ENCODE measurements at regions not wholly inside any gene's neighbourhood (a gene's known extent, or its start where the extent isn't known, plus 50 kb on each side); places are given as distances from the start of the nearest gene placed in this dataset.

DNA sequence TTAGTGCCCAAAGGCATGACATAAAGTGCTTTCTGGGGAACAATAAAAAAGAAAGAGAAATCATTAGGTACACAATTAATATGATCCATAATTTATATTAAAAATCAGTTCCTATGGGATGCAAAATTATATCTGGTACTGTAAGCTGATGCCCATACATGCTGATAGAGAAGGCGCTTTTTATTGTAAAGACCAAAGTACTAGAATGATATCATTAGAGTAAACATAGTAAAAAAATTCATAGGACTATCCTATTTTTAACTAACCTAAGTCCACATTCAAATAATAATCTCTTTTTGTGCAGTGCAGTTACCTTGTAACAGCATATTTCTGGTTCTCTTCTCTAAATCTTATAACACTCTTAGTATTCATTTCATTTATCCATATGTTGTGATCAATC, 252.2 kb downstream of the ASXL3 start:
- Mint-ChIP-seq H3K36me3 (peaks cover 10% of the 10 kb centered on the region), H3K27ac (no peak overlapping the region)

DNA sequence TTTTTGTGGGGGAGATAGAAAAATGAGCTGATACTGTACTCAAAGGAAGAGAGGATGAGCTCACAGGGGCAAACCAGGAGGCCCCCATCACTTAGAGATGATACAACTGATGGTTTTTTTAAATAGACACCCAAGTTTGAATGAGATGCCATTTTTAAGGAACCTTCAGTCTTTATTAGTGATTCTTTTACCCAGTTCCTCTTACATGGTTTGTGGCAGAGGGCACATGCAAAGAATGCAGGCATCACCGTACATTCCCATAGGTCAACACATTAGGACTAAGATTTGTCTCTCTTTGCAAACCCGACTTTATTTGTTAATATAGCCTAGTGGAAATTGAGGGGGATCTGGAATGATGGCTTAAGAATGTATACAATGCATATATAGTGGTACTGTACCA, 250.9 kb downstream of the ASXL3 start:
- Mint-ChIP-seq H3K27ac (no peak overlapping the region), H3K27me3 (ENCODE audit: low read depth) (no peaks in the 10 kb centered on the region), H3K4me1 (peaks cover 8% of the 10 kb centered on the region), H3K36me3 (peaks cover 10% of the 10 kb centered on the region), H3K9me3 (peaks cover 11% of the 10 kb centered on the region), H3K4me3 (no peak overlapping the region)
- no peak for DNase-seq (ENCODE audit: low spot score)
- ATAC-seq, result no peak
- TF ChIP-seq GABPB1 (CRISPR knock-in tag; IDR thresholded peaks at IDR 0.05) (no peak), ZNF219 (CRISPR knock-in tag; IDR thresholded peaks at IDR 0.05; ENCODE audit: borderline replicate concordance) (no peak), JUN (CRISPR knock-in tag; IDR thresholded peaks at IDR 0.05) (no peak), NFYB (CRISPR knock-in tag; conservative IDR thresholded peaks at IDR 0.05; ENCODE audit: low read depth) (no peak)
- TF ChIP-seq, protein P1, sequence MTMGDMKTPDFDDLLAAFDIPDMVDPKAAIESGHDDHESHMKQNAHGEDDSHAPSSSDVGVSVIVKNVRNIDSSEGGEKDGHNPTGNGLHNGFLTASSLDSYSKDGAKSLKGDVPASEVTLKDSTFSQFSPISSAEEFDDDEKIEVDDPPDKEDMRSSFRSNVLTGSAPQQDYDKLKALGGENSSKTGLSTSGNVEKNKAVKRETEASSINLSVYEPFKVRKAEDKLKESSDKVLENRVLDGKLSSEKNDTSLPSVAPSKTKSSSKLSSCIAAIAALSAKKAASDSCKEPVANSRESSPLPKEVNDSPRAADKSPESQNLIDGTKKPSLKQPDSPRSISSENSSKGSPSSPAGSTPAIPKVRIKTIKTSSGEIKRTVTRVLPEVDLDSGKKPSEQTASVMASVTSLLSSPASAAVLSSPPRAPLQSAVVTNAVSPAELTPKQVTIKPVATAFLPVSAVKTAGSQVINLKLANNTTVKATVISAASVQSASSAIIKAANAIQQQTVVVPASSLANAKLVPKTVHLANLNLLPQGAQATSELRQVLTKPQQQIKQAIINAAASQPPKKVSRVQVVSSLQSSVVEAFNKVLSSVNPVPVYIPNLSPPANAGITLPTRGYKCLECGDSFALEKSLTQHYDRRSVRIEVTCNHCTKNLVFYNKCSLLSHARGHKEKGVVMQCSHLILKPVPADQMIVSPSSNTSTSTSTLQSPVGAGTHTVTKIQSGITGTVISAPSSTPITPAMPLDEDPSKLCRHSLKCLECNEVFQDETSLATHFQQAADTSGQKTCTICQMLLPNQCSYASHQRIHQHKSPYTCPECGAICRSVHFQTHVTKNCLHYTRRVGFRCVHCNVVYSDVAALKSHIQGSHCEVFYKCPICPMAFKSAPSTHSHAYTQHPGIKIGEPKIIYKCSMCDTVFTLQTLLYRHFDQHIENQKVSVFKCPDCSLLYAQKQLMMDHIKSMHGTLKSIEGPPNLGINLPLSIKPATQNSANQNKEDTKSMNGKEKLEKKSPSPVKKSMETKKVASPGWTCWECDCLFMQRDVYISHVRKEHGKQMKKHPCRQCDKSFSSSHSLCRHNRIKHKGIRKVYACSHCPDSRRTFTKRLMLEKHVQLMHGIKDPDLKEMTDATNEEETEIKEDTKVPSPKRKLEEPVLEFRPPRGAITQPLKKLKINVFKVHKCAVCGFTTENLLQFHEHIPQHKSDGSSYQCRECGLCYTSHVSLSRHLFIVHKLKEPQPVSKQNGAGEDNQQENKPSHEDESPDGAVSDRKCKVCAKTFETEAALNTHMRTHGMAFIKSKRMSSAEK (CRISPR knock-in tag; IDR thresholded peaks at IDR 0.05; ENCODE audit: borderline replicate concordance), result no peak
- ChIA-PET CTCF (interaction anchor here (0.6 kb wide), 1 partner anchor 396 kb away, joined by 3 read pairs; the partner anchor contains the start of gene NOL4), POLR2A (no interaction called here)

More for the DNA sequence above, 252.2 kb downstream of the ASXL3 start:
- H3K4me1 Mint-ChIP-seq, result peaks cover 19% of the 10 kb centered on the region
- H3K9me3 Mint-ChIP-seq, result peaks cover 11% of the 10 kb centered on the region
- H3K27me3 Mint-ChIP-seq (ENCODE audit: low read depth), result no peaks in the 10 kb centered on the region
- no peak overlapping the region for H3K4me3 Mint-ChIP-seq
- DNase-seq (ENCODE audit: low spot score) (no peak), ATAC-seq (no peak)
- TF ChIP-seq, protein P2, sequence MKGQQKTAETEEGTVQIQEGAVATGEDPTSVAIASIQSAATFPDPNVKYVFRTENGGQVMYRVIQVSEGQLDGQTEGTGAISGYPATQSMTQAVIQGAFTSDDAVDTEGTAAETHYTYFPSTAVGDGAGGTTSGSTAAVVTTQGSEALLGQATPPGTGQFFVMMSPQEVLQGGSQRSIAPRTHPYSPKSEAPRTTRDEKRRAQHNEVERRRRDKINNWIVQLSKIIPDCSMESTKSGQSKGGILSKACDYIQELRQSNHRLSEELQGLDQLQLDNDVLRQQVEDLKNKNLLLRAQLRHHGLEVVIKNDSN (CRISPR knock-in tag; IDR thresholded peaks at IDR 0.05), result no peak
- no peak for TF ChIP-seq FOXK1 (CRISPR knock-in tag; IDR thresholded peaks at IDR 0.05)
- TF ChIP-seq CREM (CRISPR knock-in tag; IDR thresholded peaks at IDR 0.05), result no peak
- TF ChIP-seq RORB (CRISPR knock-in tag; IDR thresholded peaks at IDR 0.05), result no peak
- TF ChIP-seq, protein P3, sequence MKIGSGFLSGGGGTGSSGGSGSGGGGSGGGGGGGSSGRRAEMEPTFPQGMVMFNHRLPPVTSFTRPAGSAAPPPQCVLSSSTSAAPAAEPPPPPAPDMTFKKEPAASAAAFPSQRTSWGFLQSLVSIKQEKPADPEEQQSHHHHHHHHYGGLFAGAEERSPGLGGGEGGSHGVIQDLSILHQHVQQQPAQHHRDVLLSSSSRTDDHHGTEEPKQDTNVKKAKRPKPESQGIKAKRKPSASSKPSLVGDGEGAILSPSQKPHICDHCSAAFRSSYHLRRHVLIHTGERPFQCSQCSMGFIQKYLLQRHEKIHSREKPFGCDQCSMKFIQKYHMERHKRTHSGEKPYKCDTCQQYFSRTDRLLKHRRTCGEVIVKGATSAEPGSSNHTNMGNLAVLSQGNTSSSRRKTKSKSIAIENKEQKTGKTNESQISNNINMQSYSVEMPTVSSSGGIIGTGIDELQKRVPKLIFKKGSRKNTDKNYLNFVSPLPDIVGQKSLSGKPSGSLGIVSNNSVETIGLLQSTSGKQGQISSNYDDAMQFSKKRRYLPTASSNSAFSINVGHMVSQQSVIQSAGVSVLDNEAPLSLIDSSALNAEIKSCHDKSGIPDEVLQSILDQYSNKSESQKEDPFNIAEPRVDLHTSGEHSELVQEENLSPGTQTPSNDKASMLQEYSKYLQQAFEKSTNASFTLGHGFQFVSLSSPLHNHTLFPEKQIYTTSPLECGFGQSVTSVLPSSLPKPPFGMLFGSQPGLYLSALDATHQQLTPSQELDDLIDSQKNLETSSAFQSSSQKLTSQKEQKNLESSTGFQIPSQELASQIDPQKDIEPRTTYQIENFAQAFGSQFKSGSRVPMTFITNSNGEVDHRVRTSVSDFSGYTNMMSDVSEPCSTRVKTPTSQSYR (CRISPR knock-in tag; IDR thresholded peaks at IDR 0.05), result no peak
- TF ChIP-seq ELF4 (CRISPR knock-in tag; IDR thresholded peaks at IDR 0.05; ENCODE audit: low read depth), result no peak
- no peak for TF ChIP-seq JUN (CRISPR knock-in tag; IDR thresholded peaks at IDR 0.05)
- no peak for TF ChIP-seq MYBL2 (CRISPR knock-in tag; IDR thresholded peaks at IDR 0.05)
- no peak for TF ChIP-seq JAZF1 (CRISPR knock-in tag; IDR thresholded peaks at IDR 0.05)
- TF ChIP-seq ZNF232 (CRISPR knock-in tag; IDR thresholded peaks at IDR 0.05), result no peak
- no peak for TF ChIP-seq TP53 (CRISPR knock-in tag; IDR thresholded peaks at IDR 0.05)
- no peak for TF ChIP-seq TEAD4 (CRISPR knock-in tag; IDR thresholded peaks at IDR 0.05)
- TF ChIP-seq IRF2 (CRISPR knock-in tag; IDR thresholded peaks at IDR 0.05; ENCODE audit: borderline replicate concordance, low read depth), result no peak
- TF ChIP-seq, protein P4, sequence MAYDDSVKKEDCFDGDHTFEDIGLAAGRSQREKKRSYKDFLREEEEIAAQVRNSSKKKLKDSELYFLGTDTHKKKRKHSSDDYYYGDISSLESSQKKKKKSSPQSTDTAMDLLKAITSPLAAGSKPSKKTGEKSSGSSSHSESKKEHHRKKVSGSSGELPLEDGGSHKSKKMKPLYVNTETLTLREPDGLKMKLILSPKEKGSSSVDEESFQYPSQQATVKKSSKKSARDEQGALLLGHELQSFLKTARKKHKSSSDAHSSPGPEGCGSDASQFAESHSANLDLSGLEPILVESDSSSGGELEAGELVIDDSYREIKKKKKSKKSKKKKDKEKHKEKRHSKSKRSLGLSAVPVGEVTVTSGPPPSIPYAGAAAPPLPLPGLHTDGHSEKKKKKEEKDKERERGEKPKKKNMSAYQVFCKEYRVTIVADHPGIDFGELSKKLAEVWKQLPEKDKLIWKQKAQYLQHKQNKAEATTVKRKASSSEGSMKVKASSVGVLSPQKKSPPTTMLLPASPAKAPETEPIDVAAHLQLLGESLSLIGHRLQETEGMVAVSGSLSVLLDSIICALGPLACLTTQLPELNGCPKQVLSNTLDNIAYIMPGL (CRISPR knock-in tag; IDR thresholded peaks at IDR 0.05), result no peak
- no peak for TF ChIP-seq SMAD4 (CRISPR knock-in tag; IDR thresholded peaks at IDR 0.05)
- TF ChIP-seq, protein P5, sequence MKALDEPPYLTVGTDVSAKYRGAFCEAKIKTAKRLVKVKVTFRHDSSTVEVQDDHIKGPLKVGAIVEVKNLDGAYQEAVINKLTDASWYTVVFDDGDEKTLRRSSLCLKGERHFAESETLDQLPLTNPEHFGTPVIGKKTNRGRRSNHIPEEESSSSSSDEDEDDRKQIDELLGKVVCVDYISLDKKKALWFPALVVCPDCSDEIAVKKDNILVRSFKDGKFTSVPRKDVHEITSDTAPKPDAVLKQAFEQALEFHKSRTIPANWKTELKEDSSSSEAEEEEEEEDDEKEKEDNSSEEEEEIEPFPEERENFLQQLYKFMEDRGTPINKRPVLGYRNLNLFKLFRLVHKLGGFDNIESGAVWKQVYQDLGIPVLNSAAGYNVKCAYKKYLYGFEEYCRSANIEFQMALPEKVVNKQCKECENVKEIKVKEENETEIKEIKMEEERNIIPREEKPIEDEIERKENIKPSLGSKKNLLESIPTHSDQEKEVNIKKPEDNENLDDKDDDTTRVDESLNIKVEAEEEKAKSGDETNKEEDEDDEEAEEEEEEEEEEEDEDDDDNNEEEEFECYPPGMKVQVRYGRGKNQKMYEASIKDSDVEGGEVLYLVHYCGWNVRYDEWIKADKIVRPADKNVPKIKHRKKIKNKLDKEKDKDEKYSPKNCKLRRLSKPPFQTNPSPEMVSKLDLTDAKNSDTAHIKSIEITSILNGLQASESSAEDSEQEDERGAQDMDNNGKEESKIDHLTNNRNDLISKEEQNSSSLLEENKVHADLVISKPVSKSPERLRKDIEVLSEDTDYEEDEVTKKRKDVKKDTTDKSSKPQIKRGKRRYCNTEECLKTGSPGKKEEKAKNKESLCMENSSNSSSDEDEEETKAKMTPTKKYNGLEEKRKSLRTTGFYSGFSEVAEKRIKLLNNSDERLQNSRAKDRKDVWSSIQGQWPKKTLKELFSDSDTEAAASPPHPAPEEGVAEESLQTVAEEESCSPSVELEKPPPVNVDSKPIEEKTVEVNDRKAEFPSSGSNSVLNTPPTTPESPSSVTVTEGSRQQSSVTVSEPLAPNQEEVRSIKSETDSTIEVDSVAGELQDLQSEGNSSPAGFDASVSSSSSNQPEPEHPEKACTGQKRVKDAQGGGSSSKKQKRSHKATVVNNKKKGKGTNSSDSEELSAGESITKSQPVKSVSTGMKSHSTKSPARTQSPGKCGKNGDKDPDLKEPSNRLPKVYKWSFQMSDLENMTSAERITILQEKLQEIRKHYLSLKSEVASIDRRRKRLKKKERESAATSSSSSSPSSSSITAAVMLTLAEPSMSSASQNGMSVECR (CRISPR knock-in tag; IDR thresholded peaks at IDR 0.05; ENCODE audit: borderline replicate concordance), result no peak
- no peak for TF ChIP-seq ETV6 (CRISPR knock-in tag; IDR thresholded peaks at IDR 0.05)
- ChIA-PET POLR2A (no interaction called here), CTCF (no interaction called here)

All from WTC11 (cell line).